OCI-LY1 (cell line): ENCODE measurements at regions not wholly inside any gene's neighbourhood (a gene's known extent, or its start where the extent isn't known, plus 50 kb on each side); places are given as distances from the start of the nearest gene placed in this dataset.

Experiments
- EZH2 ChIP-seq: fragments of 200-600 bp; sonication (generic), shearing (Covaris generic); IDR thresholded peaks from 2 replicates; pipeline ENCODE4 v1.8.0; 2017; ENCODE audit warnings: borderline replicate concordance, mixed run types, mild to moderate bottlenecking, antibody characterized with exemption, low read length, moderate library complexity, mixed read lengths
- TF ChIP-seq, protein P1 (sequence below): fragments of 200-600 bp; sonication (generic), shearing (Covaris generic); IDR thresholded peaks from 2 replicates; pipeline ENCODE4 v1.5.1; 2017; ENCODE audit warnings: mild to moderate bottlenecking, antibody characterized with exemption, low read length, moderate library complexity, mixed read lengths

DNA sequence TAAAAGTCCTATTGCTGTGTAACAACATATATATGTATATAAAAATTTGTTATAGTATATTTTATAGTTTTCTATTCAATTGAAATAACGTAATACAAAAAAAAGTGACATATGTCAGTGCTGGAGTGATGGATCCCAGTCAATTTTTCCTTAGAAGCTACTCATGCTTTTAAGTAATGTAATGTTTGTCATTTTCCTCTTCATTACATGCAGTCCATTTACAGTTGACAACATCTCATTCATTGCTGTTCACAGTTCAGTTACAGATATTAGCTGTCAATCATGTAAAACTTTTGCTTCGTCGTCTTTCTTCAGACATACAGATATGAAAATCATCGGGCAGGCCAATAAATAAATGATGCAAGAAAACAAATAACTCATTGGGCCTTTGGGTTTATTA, 525.1 kb upstream of the PRR20A start:
- TF ChIP-seq EZH2: no peak
- TF ChIP-seq, protein P1, sequence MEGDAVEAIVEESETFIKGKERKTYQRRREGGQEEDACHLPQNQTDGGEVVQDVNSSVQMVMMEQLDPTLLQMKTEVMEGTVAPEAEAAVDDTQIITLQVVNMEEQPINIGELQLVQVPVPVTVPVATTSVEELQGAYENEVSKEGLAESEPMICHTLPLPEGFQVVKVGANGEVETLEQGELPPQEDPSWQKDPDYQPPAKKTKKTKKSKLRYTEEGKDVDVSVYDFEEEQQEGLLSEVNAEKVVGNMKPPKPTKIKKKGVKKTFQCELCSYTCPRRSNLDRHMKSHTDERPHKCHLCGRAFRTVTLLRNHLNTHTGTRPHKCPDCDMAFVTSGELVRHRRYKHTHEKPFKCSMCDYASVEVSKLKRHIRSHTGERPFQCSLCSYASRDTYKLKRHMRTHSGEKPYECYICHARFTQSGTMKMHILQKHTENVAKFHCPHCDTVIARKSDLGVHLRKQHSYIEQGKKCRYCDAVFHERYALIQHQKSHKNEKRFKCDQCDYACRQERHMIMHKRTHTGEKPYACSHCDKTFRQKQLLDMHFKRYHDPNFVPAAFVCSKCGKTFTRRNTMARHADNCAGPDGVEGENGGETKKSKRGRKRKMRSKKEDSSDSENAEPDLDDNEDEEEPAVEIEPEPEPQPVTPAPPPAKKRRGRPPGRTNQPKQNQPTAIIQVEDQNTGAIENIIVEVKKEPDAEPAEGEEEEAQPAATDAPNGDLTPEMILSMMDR: no peak
